ENCODE measurements at regions not wholly inside any gene's neighbourhood (a gene's known extent, or its start where the extent isn't known, plus 50 kb on each side); places are given as distances from the start of the nearest gene placed in this dataset.
"Not testable (repeated sequence)": the region's sequence is repeated elsewhere in the genome, so short reads cannot be mapped to it uniquely, and the experiment has no call there.

DNA sequence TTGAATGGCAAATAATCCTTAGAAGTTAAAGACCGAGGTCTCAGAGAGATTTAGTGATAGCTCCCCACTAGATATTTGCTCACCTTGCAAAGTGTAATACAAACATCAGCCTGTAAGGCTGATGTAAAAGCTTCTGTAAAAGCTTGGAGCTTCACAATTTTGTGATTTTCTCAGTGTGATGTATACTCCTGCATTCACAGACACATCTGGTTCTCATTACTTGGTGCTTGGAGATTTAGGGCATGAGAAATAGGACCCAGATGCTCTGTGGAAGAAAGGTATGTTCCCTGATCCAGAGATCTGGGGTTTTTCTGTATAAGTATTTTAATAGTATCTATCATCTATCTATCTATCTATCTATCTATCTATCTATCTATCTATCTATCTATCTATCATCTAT lies 1664.3 kb downstream of the C4orf33 start:
- no peaks in the 10 kb centered on the region for H3K36me3 ChIP-seq (ENCODE audit: low read depth, missing control alignments)
- intact Hi-C loops (cut with DNase I; ENCODE audit: low total_unique reads): no loop called here
- no peaks in the 10 kb centered on the region for H3K9me3 ChIP-seq
- DNase-seq: no peak
- H3K27me3 ChIP-seq: no peaks in the 10 kb centered on the region
- no peak overlapping the region for H3K4me3 ChIP-seq
- TF ChIP-seq POLR2A (IDR thresholded peaks at IDR 0.05): no peak
- TF ChIP-seq, protein P1, sequence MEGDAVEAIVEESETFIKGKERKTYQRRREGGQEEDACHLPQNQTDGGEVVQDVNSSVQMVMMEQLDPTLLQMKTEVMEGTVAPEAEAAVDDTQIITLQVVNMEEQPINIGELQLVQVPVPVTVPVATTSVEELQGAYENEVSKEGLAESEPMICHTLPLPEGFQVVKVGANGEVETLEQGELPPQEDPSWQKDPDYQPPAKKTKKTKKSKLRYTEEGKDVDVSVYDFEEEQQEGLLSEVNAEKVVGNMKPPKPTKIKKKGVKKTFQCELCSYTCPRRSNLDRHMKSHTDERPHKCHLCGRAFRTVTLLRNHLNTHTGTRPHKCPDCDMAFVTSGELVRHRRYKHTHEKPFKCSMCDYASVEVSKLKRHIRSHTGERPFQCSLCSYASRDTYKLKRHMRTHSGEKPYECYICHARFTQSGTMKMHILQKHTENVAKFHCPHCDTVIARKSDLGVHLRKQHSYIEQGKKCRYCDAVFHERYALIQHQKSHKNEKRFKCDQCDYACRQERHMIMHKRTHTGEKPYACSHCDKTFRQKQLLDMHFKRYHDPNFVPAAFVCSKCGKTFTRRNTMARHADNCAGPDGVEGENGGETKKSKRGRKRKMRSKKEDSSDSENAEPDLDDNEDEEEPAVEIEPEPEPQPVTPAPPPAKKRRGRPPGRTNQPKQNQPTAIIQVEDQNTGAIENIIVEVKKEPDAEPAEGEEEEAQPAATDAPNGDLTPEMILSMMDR (IDR thresholded peaks at IDR 0.05): no peak
- no peaks in the 10 kb centered on the region for H3K4me1 ChIP-seq
- no peak overlapping the region for H3K27ac ChIP-seq
- 50 to 78% methylated on average over 1 of the region's 1 CpG for WGBS, 2 donors

DNA sequence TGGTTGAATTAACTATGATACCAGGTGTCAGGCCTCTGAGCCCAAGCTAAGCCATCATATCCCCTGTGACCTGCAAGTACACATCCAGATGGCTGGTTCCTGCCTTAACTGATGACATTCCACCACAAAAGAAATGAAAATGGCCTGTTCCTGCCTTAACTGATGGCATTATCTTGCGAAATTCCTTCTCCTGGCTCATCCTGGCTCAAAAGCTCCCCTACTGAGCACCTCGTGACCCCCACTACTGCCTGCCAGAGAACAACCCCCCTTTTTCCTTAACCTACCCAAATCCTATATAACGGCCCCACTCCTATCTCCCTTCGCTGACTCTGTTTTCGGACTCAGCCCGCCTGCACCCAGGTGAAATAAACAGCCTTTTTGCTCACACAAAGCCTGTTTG lies 1671.4 kb downstream of the C4orf33 start:
- H3K36me3 ChIP-seq (ENCODE audit: low read depth, missing control alignments); H3K4me3 ChIP-seq; H3K27ac ChIP-seq; H3K4me1 ChIP-seq; H3K27me3 ChIP-seq; DNase-seq; H3K9me3 ChIP-seq; intact Hi-C loops (cut with DNase I; ENCODE audit: low total_unique reads): not testable (repeated sequence)
- WGBS, 2 donors: 87 to 91% methylated on average over 6 of the region's 6 CpGs

DNA sequence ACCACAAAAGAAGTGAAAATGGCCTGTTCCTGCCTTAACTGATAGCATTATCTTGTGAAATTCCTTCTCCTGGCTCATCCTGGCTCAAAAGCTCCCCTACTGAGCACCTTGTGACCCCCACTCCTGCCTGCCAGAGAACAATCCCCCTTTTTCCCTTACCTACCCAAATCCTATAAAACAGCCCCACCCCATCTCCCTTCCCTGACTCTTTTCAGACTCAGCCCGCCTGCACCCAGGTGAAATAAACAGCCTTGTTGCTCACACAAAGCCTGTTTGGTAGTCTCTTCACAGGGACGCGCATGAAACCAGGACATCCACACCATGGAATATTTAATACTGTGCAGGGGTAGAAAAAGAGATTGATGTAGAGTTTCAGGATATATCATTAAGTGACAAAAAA lies 1677.0 kb downstream of the C4orf33 start:
- H3K27me3 ChIP-seq; DNase-seq; H3K4me1 ChIP-seq; H3K27ac ChIP-seq; H3K4me3 ChIP-seq; H3K36me3 ChIP-seq (ENCODE audit: low read depth, missing control alignments); intact Hi-C loops (cut with DNase I; ENCODE audit: low total_unique reads); H3K9me3 ChIP-seq: not testable (repeated sequence)
- WGBS, 2 donors: 77 to 89% methylated on average over 3 of the region's 3 CpGs

DNA sequence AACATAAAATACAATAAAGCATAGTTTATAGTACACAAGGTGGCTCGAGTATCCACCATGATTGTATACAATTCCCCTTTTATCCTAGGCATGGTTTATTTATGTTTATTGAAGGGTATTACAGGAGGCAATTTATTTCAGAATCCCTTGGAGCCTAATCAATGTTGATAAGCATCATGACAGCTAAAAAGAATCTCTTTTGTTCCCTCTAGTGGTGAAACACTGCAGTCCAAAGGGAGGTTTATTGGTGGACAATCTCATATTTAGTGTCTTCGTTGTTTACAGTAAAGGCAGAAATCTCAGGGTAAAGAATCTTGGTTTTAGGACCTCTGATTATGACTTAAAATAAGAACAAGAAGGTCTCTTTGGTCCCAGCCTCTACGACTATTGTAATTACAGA lies 1712.5 kb downstream of the C4orf33 start:
- intact Hi-C loops (cut with DNase I; ENCODE audit: low total_unique reads): no loop called here
- Histone ChIP-seq H3K27ac (no peak overlapping the region), H3K9me3 (peaks cover 3% of the 10 kb centered on the region), H3K27me3 (no peaks in the 10 kb centered on the region), H3K36me3 (ENCODE audit: low read depth, missing control alignments) (no peaks in the 10 kb centered on the region), H3K4me1 (no peaks in the 10 kb centered on the region), H3K4me3 (no peak overlapping the region)
- no peak for DNase-seq
- no peak for TF ChIP-seq POLR2A (IDR thresholded peaks at IDR 0.05)
- TF ChIP-seq, protein P1 (IDR thresholded peaks at IDR 0.05): peak in 2 of 3 experiments; percentile 28 to 30
- 70% methylated on average over 3 of the region's 3 CpGs for whole genome bisulfite sequencing, 2 donors

GRCh38 chr4:130812117-130812765 lies 1716.3 kb downstream of the C4orf33 start:
- intact Hi-C loops (cut with DNase I; ENCODE audit: low total_unique reads): no loop called here
- 37 to 62% methylated on average over 2 of the region's 2 CpGs for WGBS, 2 donors
- H3K27ac ChIP-seq: no peak overlapping the region
- no peak for DNase-seq
- no peaks in the 10 kb centered on the region for H3K9me3 ChIP-seq
- no peaks in the 10 kb centered on the region for H3K4me1 ChIP-seq
- H3K4me3 ChIP-seq: no peak overlapping the region
- H3K27me3 ChIP-seq: no peaks in the 10 kb centered on the region
- H3K36me3 ChIP-seq (ENCODE audit: low read depth, missing control alignments): no peaks in the 10 kb centered on the region
- TF ChIP-seq POLR2A (IDR thresholded peaks at IDR 0.05): no peak
- TF ChIP-seq, protein P1 (IDR thresholded peaks at IDR 0.05): no peak

DNA sequence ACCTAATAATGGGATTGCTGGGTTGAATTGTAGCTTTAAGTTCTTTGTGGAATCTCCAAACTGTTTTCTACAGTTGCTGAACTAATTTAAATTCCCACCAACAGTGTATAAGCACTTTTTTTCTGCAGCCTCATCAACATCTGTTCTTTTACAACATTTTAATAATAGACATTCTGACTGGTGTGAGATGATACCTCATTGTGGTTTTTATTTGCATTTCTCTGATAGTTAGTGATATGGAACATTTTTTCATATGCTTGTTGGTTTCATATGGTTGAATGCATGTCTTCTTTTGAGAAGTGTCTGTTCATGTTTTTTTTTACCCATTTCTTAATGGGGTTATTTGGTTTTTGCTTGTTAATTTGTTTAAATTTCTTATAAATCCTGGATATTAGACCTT lies 1718.9 kb downstream of the C4orf33 start:
- H3K4me3 ChIP-seq: no peak overlapping the region
- H3K27me3 ChIP-seq: no peaks in the 10 kb centered on the region
- no peak for TF ChIP-seq POLR2A (IDR thresholded peaks at IDR 0.05)
- TF ChIP-seq, protein P1 (IDR thresholded peaks at IDR 0.05): no peak
- H3K36me3 ChIP-seq (ENCODE audit: low read depth, missing control alignments): no peaks in the 10 kb centered on the region
- intact Hi-C loops (cut with DNase I; ENCODE audit: low total_unique reads): no loop called here
- no peak for DNase-seq
- no peaks in the 10 kb centered on the region for H3K4me1 ChIP-seq
- no peaks in the 10 kb centered on the region for H3K9me3 ChIP-seq
- H3K27ac ChIP-seq: no peak overlapping the region

Measured in testis (tissue), 2 donors.